ENCODE measurements at regions not wholly inside any gene's neighbourhood (a gene's known extent, or its start where the extent isn't known, plus 50 kb on each side); places are given as distances from the start of the nearest gene placed in this dataset.

DNA sequence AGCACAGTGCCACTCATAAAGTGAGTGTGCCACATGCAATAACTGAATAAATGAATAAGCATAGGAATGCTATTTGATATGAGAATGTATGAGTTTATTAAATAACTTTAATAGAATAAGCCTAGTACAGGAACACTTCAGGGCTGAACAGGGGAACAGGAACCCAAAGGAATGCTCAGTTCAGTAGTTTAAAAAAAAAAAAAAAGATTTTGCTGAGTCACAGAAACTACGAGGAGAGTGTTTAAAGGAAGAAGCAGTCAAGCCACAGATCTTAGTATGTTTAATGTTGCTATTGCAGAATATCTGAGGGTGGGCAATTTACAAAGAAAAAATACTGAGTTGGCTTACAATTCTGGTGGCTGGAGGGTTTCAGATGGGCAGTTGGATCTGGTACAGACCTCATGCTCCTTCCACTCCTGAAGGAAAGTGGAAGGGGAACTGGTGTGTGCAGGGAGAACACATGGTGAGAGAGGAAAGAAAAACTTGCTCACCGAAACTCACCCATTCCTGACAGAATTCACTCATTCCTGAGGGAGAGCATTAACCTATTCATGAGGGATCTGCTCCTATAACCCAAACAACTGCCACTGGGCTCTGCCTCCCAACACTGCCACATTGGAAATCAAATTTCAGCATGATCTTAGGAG, 880.3 kb upstream of the MGAT4C start:
- ChIA-PET POLR2A (no interaction called here), CTCF (no interaction called here)
- Histone ChIP-seq H3K9me3 (replicated peaks; ENCODE audit: control insufficient read depth, insufficient read depth, low read length) (no peaks in the 10 kb centered on the region), H3K9me1 (replicated peaks; ENCODE audit: control insufficient read depth, extremely low read depth, insufficient read depth, low read length) (no peaks in the 10 kb centered on the region), H3K4me2 (ENCODE audit: insufficient read depth, low read length) (no peak overlapping the region), H3K4me3 (replicated peaks in 1 of 3; ENCODE audit: insufficient read depth in 1 of 3, low read depth in 1 of 3, low read length in 3 of 3) (no peak overlapping the region), H3K36me3 (ENCODE audit: control insufficient read depth in 2 of 2, extremely low read depth in 1 of 2, insufficient read depth in 2 of 2, low read length in 2 of 2) (no peaks in the 10 kb centered on the region), H2AFZ (ENCODE audit: low read depth, low read length) (no peak overlapping the region), H3K27ac (ENCODE audit: insufficient read depth, low read depth, low read length) (no peak overlapping the region), H3K27me3 (ENCODE audit: control insufficient read depth in 2 of 2, insufficient read depth in 2 of 2, low read length in 2 of 2) (no peaks in the 10 kb centered on the region), H3K9ac (replicated peaks; ENCODE audit: extremely low read depth, insufficient read depth, low read length) (no peak overlapping the region), H3K79me2 (ENCODE audit: control insufficient read depth, insufficient read depth, low read length) (no peaks in the 10 kb centered on the region), H3K4me1 (ENCODE audit: control insufficient read depth, extremely low read depth, insufficient read depth, low read length) (no peaks in the 10 kb centered on the region), H4K20me1 (replicated peaks; ENCODE audit: control insufficient read depth, extremely low read depth, insufficient read depth, low read length) (no peaks in the 10 kb centered on the region)
- BruUV-seq (replicated peaks), result no TSS peak
- intact Hi-C loops (cut with micrococcal nuclease), result no loop called here
- FAIRE-seq (no peak), DNase-seq (ENCODE audit: low read depth, low spot score) (no peak)
- dilution Hi-C loops (cut with MboI; ENCODE audit: extremely low pct_ligation_motif_present, low sequenced_read_pairs), result no loop called here
- TF ChIP-seq GATA2 (IDR thresholded peaks at IDR 0.05; ENCODE audit: insufficient read depth, insufficient read length, low read depth, low read length) (no peak), MYC (IDR thresholded peaks at IDR 0.05; ENCODE audit: low read depth, low read length) (no peak), JUN (IDR thresholded peaks at IDR 0.05; ENCODE audit: borderline replicate concordance, insufficient read depth, insufficient read length, low read depth) (no peak)

- dilution Hi-C loops (cut with MboI; ENCODE audit: extremely low pct_ligation_motif_present, low sequenced_read_pairs), result no loop called here
- H3K36me3 ChIP-seq (ENCODE audit: control insufficient read depth in 2 of 2, extremely low read depth in 1 of 2, insufficient read depth in 2 of 2, low read length in 2 of 2), result no peaks in the 10 kb centered on the region
- no peak for TF ChIP-seq MAX (IDR thresholded peaks at IDR 0.05; ENCODE audit: insufficient read depth, insufficient read length)
- no peak for TF ChIP-seq CTCF (IDR thresholded peaks at IDR 0.05; ENCODE audit: extremely low read depth in 1 of 2, insufficient read depth in 1 of 2, low read depth in 1 of 2, low read length in 2 of 2)
- TF ChIP-seq POLR2AphosphoS5 (IDR thresholded peaks at IDR 0.05; ENCODE audit: insufficient read depth, low read depth, low read length), result no peak
- TF ChIP-seq MYC (IDR thresholded peaks at IDR 0.05; ENCODE audit: low read depth, low read length), result no peak
- no peak for TF ChIP-seq EZH2 (IDR thresholded peaks at IDR 0.05; ENCODE audit: borderline replicate concordance, low read depth, low read length, severe bottlenecking)
- no peak for TF ChIP-seq FOS (IDR thresholded peaks at IDR 0.05; ENCODE audit: borderline replicate concordance, insufficient read depth, low read length)
- TF ChIP-seq GATA2 (IDR thresholded peaks at IDR 0.05; ENCODE audit: insufficient read depth, insufficient read length, low read depth, low read length), result no peak
- no peak for TF ChIP-seq JUN (IDR thresholded peaks at IDR 0.05; ENCODE audit: borderline replicate concordance, insufficient read depth, insufficient read length, low read depth)
- no peak for TF ChIP-seq POLR2A (IDR thresholded peaks at IDR 0.05; ENCODE audit: low read depth, low read length)
- H3K79me2 ChIP-seq (ENCODE audit: control insufficient read depth, insufficient read depth, low read length), result no peaks in the 10 kb centered on the region
- H3K4me3 ChIP-seq (replicated peaks in 1 of 3; ENCODE audit: insufficient read depth in 1 of 3, low read depth in 1 of 3, low read length in 3 of 3), result no peak overlapping the region
- H3K27ac ChIP-seq (ENCODE audit: insufficient read depth, low read depth, low read length), result no peak overlapping the region
- no peaks in the 10 kb centered on the region for H3K9me3 ChIP-seq (replicated peaks; ENCODE audit: control insufficient read depth, insufficient read depth, low read length)
- no peak overlapping the region for H3K4me2 ChIP-seq (ENCODE audit: insufficient read depth, low read length)
- CTCF ChIA-PET, result no interaction called here
- H3K9ac ChIP-seq (replicated peaks; ENCODE audit: extremely low read depth, insufficient read depth, low read length), result no peak overlapping the region
- H3K4me1 ChIP-seq (ENCODE audit: control insufficient read depth, extremely low read depth, insufficient read depth, low read length), result no peaks in the 10 kb centered on the region
- FAIRE-seq (no peak), DNase-seq (ENCODE audit: low read depth, low spot score) (no peak)
- H3K9me1 ChIP-seq (replicated peaks; ENCODE audit: control insufficient read depth, extremely low read depth, insufficient read depth, low read length), result no peaks in the 10 kb centered on the region
- no peak overlapping the region for H2AFZ ChIP-seq (ENCODE audit: low read depth, low read length)
- no TSS peak for BruUV-seq (replicated peaks)
- POLR2A ChIA-PET, result no interaction called here
- H3K27me3 ChIP-seq (ENCODE audit: control insufficient read depth in 2 of 2, insufficient read depth in 2 of 2, low read length in 2 of 2), result no peaks in the 10 kb centered on the region
- H4K20me1 ChIP-seq (replicated peaks; ENCODE audit: control insufficient read depth, extremely low read depth, insufficient read depth, low read length), result no peaks in the 10 kb centered on the region
- intact Hi-C loops (cut with micrococcal nuclease), result no loop called here
These were observed 871.1 kb upstream of the MGAT4C start for GRCh38 chr12:87127272-87127671.

Measured in endothelial cell of umbilical vein (primary cell).